CD4-positive, alpha-beta T cell (primary cell): ENCODE measurements at regions not wholly inside any gene's neighbourhood (a gene's known extent, or its start where the extent isn't known, plus 50 kb on each side); places are given as distances from the start of the nearest gene placed in this dataset.

Experiments
- ATAC-seq: fragments of 200-7000 bp; cut with Tn5 transposase; one replicate; pipeline ENCODE4 v1.10.0; 2022; ENCODE audit warnings: mild to moderate bottlenecking; ENCODE audit not compliant: poor library complexity
- CTCF ChIA-PET: fragments of 350-600 bp; sonication (Branson Sonifier 250); formaldehyde crosslinking; loops from one replicate; lab custom pipeline; 2021; ENCODE audit warnings: antibody characterized with exemption, inconsistent platforms; lab: Charles Lee
- POLR2A ChIA-PET: fragments of 350-600 bp; sonication (Branson Sonifier 250); formaldehyde crosslinking; loops from one replicate; lab custom pipeline; 2021; ENCODE audit warnings: antibody characterized with exemption, inconsistent platforms; lab: Charles Lee
- DNase-seq, 14 experiments: peaks; one replicate each; pipeline ENCODE4 v3.0.0-alpha.2; 2013 to 2020; ENCODE audit warnings: mixed read lengths in 2 of 14
- H3K27ac ChIP-seq, 2 donors: one replicate each; pipeline versions ENCODE4 v1.5.1 to v1.7.0; 2013; ENCODE audit warnings: low read length in 2 of 2, low read depth in 1 of 2, mild to moderate bottlenecking in 1 of 2
- H3K27me3 ChIP-seq, 2 experiments: 1 replicate in 1 of 2; 2 replicates in 1 of 2; pipeline versions ENCODE4 v1.6.1 to v1.7.0; 2013; ENCODE audit warnings: low read length in 2 of 2, control low read depth in 1 of 2, mild to moderate bottlenecking in 1 of 2, moderate library complexity in 1 of 2; ENCODE audit not compliant: insufficient read depth in 2 of 2, control insufficient read depth in 1 of 2
- H3K36me3 ChIP-seq: one replicate; pipeline ENCODE4 v1.6.1; 2013; ENCODE audit warnings: low read length, control low read depth; ENCODE audit not compliant: insufficient read depth
- H3K4me1 ChIP-seq: one replicate; pipeline ENCODE4 v1.6.1; 2013; ENCODE audit warnings: low read length, control low read depth; ENCODE audit not compliant: insufficient read depth
- H3K4me3 ChIP-seq: one replicate; pipeline ENCODE4 v1.5.1; 2013; ENCODE audit warnings: mild to moderate bottlenecking, low read length, moderate library complexity
- H3K9me3 ChIP-seq, 2 experiments: 1 replicate in 1 of 2; 2 replicates in 1 of 2; pipeline versions ENCODE4 v1.6.1 to v1.7.0; 2013; ENCODE audit warnings: low read length in 2 of 2, mild to moderate bottlenecking in 2 of 2, control low read depth in 1 of 2, moderate library complexity in 1 of 2; ENCODE audit not compliant: control insufficient read depth in 1 of 2, insufficient read depth in 1 of 2
- H3K27ac Mint-ChIP-seq: one replicate; pipeline ENCODE4 v1.8.0; 2020; ENCODE audit warnings: mixed read lengths
- H3K27me3 Mint-ChIP-seq: one replicate; pipeline ENCODE4 v1.8.0; 2021; ENCODE audit warnings: mixed read lengths
- H3K36me3 Mint-ChIP-seq: one replicate; pipeline ENCODE4 v1.8.0; 2021; ENCODE audit warnings: low read depth, mixed read lengths
- H3K4me1 Mint-ChIP-seq: one replicate; pipeline ENCODE4 v1.8.0; 2021; ENCODE audit warnings: low read depth, mixed read lengths
- H3K4me3 Mint-ChIP-seq: one replicate; pipeline ENCODE4 v1.8.0; 2020; ENCODE audit warnings: mild to moderate bottlenecking, mixed read lengths
- H3K9me3 Mint-ChIP-seq: one replicate; pipeline ENCODE4 v1.8.0; 2020; ENCODE audit warnings: mixed read lengths
- CTCF ChIP-seq: fragments of 200-600 bp; IDR thresholded peaks from one replicate; pipeline ENCODE4 v1.8.0; 2022; ENCODE audit warnings: antibody characterized with exemption, mild to moderate bottlenecking
- intact Hi-C, 2 experiments: fragments of 100-400 bp; cut with DNase I in 1 of 2; cut with micrococcal nuclease in 1 of 2; formaldehyde crosslinking; loops; one replicate each; pipeline versions ENCODE4 v1.15.1 to v1.9.0; 2023 to 2025; cut with DNase I, micrococcal nuclease

DNA sequence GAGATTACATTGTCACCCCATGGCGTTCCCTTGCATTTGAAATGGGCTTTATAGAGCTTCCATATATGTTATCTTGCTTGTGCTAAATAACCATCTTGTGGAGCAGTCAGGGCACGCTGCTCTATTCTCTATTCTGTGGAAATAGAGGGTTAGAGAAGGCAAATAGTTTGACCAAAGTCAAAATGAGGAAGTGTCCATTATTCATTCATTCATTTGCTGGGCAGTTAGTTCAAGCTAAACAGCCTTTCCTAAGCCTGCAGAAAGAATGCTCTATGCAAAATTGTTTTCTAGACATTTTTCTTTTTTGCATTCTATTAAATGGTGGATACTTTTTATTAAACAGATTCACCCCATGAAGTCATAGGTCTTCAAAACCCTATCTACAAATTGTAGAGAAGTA, 67.8 kb upstream of the ELAC2 start:
- Mint-ChIP-seq H3K4me3 (no peak overlapping the region), H3K9me3 (no peaks in the 10 kb centered on the region), H3K36me3 (no peaks in the 10 kb centered on the region), H3K4me1 (peaks cover 12% of the 10 kb centered on the region), H3K27ac (no peak overlapping the region), H3K27me3 (peaks cover 5% of the 10 kb centered on the region)
- intact Hi-C loops: no loop called here
- H3K27me3 ChIP-seq: no peaks in the 10 kb centered on the region
- ChIA-PET CTCF (no interaction called here), POLR2A (no interaction called here)
- peaks cover 4% of the 10 kb centered on the region for H3K4me1 ChIP-seq
- ATAC-seq: no peak
- no peaks in the 10 kb centered on the region for H3K36me3 ChIP-seq
- no peak overlapping the region for H3K27ac ChIP-seq
- TF ChIP-seq CTCF: no peak
- no peak overlapping the region for H3K4me3 ChIP-seq
- H3K9me3 ChIP-seq: no peaks in the 10 kb centered on the region
- DNase-seq: no peak

DNA sequence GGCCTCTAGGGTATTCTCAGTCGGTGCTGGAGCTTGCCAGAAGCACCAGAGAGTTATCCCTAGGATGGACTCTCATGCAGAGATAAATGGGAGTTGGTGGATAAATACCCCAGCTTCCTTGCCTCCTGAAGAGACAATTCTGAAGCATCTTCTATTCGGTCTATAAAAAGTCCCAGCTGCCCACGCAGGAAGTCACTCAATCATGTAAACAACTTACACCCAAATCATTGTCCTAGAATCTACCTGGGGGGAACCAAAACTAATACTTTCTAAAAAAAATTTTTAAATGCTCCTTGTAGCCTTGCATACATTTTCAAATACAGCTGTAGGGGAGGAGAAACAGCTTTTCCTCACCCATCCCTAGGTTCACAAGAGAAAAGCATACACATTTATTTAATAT, 66.6 kb upstream of the ELAC2 start:
- H3K4me1 Mint-ChIP-seq: peaks cover 12% of the 10 kb centered on the region
- H3K4me3 Mint-ChIP-seq: no peak overlapping the region
- peaks cover 4% of the 10 kb centered on the region for H3K4me1 ChIP-seq
- H3K9me3 ChIP-seq: no peaks in the 10 kb centered on the region
- TF ChIP-seq CTCF: no peak
- no peaks in the 10 kb centered on the region for H3K36me3 ChIP-seq
- peak overlapping the region; percentile 70 for H3K27ac Mint-ChIP-seq
- no peaks in the 10 kb centered on the region for H3K27me3 ChIP-seq
- ATAC-seq (no peak), DNase-seq (no peak)
- ChIA-PET CTCF (no interaction called here), POLR2A (no interaction called here)
- no peak overlapping the region for H3K4me3 ChIP-seq
- H3K36me3 Mint-ChIP-seq: no peaks in the 10 kb centered on the region
- peaks cover 13% of the 10 kb centered on the region for H3K27me3 Mint-ChIP-seq
- intact Hi-C loops: no loop called here
- no peaks in the 10 kb centered on the region for H3K9me3 Mint-ChIP-seq
- H3K27ac ChIP-seq: peak overlapping the region in 1 of 2 donors; percentile 3

DNA sequence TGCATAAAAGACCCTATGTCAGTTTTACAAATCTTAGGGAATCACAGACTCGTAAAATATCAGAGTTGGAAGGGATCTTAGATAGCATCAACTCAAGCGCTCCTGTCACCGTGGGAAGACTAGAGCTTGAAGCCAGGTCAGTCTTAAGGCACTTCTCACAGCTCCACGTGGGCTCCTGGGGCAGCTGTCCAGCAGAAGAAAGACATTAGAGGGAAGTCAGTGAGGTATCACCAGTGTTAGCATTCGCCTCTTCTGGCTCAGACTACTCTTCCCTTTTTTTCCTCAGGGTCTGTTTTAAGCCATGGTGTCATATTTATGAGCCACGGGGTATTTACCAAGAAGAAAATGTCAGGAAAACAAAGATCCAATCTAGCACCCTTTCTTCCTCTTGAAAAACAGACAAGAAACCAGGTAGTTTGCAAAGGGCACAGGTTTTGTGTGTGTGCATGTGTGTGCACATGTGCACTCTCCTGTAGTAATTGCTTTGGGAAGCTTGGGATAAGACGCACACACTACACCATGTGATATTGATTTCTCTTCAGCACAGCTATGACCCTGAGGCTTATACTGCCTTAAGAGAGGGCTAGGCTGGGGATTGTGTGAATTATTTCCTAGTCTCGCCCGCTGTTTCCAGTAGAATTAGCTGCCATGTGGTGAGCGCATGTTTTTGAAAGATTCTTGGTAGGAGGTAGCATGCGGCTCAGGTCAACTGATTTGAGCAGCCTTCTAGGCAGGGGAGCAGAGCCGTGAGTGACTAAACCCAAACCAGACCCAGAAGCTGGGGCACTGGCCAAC, 61.0 kb upstream of the ELAC2 start:
- Histone ChIP-seq H3K9me3 (no peaks in the 10 kb centered on the region), H3K27ac (no peak overlapping the region), H3K36me3 (no peaks in the 10 kb centered on the region), H3K4me1 (peaks cover 3% of the 10 kb centered on the region), H3K4me3 (no peak overlapping the region), H3K27me3 (no peaks in the 10 kb centered on the region)
- Mint-ChIP-seq H3K9me3 (no peaks in the 10 kb centered on the region), H3K4me1 (no peaks in the 10 kb centered on the region), H3K4me3 (no peak overlapping the region), H3K27me3 (peaks cover 8% of the 10 kb centered on the region), H3K36me3 (no peaks in the 10 kb centered on the region), H3K27ac (no peak overlapping the region)
- ATAC-seq: no peak
- intact Hi-C loops: no loop called here
- CTCF ChIA-PET: no interaction called here
- POLR2A ChIA-PET: no interaction called here
- no peak for DNase-seq
- no peak for TF ChIP-seq CTCF
